CD14-positive monocyte (primary cell): ENCODE measurements at regions not wholly inside any gene's neighbourhood (a gene's known extent, or its start where the extent isn't known, plus 50 kb on each side); places are given as distances from the start of the nearest gene placed in this dataset.

Experiments used
- DNase-seq, 3 donors: peaks; one replicate each; pipeline ENCODE4 v3.0.0-alpha.2; 2011 to 2022
- H2AFZ ChIP-seq: 2 replicates; pipeline ENCODE4 v1.6.0; 2012; ENCODE audit warnings: mild to moderate bottlenecking, low read depth, low read length, inconsistent platforms; ENCODE audit not compliant: insufficient read depth, poor library complexity, severe bottlenecking
- H3K27ac ChIP-seq, 2 donors: 1 replicate in 1 of 2; 2 replicates in 1 of 2; pipeline ENCODE4 v1.5.1; 2012 to 2013; ENCODE audit warnings: low read length in 2 of 2, control low read depth in 1 of 2, inconsistent platforms in 1 of 2, low read depth in 1 of 2, mild to moderate bottlenecking in 1 of 2
- H3K27me3 ChIP-seq, 2 donors: one replicate each; pipeline versions ENCODE4 v1.6.0 to v1.6.1; 2011 to 2013; ENCODE audit warnings: low read length in 2 of 2; ENCODE audit not compliant: control insufficient read depth in 2 of 2, insufficient read depth in 2 of 2
- H3K36me3 ChIP-seq, 2 donors: replicated peaks in 1 of 2; 1 replicate in 1 of 2; 2 replicates in 1 of 2; pipeline versions ENCODE4 v1.5.1 to v1.6.1; 2012 to 2013; ENCODE audit warnings: low read length in 2 of 2, control low read depth in 1 of 2, inconsistent platforms in 1 of 2, mild to moderate bottlenecking in 1 of 2; ENCODE audit not compliant: insufficient read depth in 2 of 2, control insufficient read depth in 1 of 2
- H3K4me1 ChIP-seq, 2 donors: 1 replicate in 1 of 2; 2 replicates in 1 of 2; pipeline versions ENCODE4 v1.5.1 to v1.6.1; 2012 to 2013; ENCODE audit warnings: low read length in 2 of 2, control low read depth in 1 of 2, inconsistent platforms in 1 of 2, mild to moderate bottlenecking in 1 of 2, moderate library complexity in 1 of 2; ENCODE audit not compliant: insufficient read depth in 2 of 2, control insufficient read depth in 1 of 2
- H3K4me2 ChIP-seq: replicated peaks from 2 replicates; pipeline ENCODE3; 2012; ENCODE audit warnings: low read length, moderate library complexity, mild to moderate bottlenecking; ENCODE audit not compliant: poor library complexity, severe bottlenecking; ENCODE audit errors: extremely low read depth
- H3K4me3 ChIP-seq, 3 experiments: fragments of 200-600 bp in 1 of 3; sonication (generic) in 1 of 3; replicated peaks in 1 of 3; 1 replicate in 2 of 3; 2 replicates in 1 of 3; pipeline ENCODE4 v1.5.1; 2011 to 2013; ENCODE audit warnings: low read length in 3 of 3, mild to moderate bottlenecking in 3 of 3, control low read depth in 2 of 3, low read depth in 2 of 3, inconsistent platforms in 1 of 3, moderate library complexity in 1 of 3
- H3K79me2 ChIP-seq: 2 replicates; pipeline ENCODE4 v1.6.0; 2012; ENCODE audit warnings: mild to moderate bottlenecking, control low read depth, inconsistent platforms, low read length, moderate library complexity; ENCODE audit not compliant: insufficient read depth
- H3K9ac ChIP-seq: 2 replicates; pipeline ENCODE4 v1.6.0; 2017; ENCODE audit warnings: low read length, mild to moderate bottlenecking; ENCODE audit not compliant: insufficient read depth, poor library complexity, severe bottlenecking
- H3K9me3 ChIP-seq, 2 donors: replicated peaks in 1 of 2; 1 replicate in 1 of 2; 2 replicates in 1 of 2; pipeline versions ENCODE4 v1.5.1 to v1.6.1; 2012 to 2013; ENCODE audit warnings: low read length in 2 of 2, control low read depth in 1 of 2; ENCODE audit not compliant: control insufficient read depth in 1 of 2, insufficient read depth in 1 of 2
- H4K20me1 ChIP-seq: 2 replicates; pipeline ENCODE4 v1.6.0; 2012; ENCODE audit warnings: mild to moderate bottlenecking, low read length, control low read depth, moderate library complexity; ENCODE audit not compliant: insufficient read depth
- H3K27ac Mint-ChIP-seq, 7 donors: one replicate each; pipeline ENCODE4 v1.8.0; 2020; ENCODE audit warnings: mild to moderate bottlenecking in 7 of 7, mixed read lengths in 7 of 7, moderate library complexity in 6 of 7, inconsistent platforms in 2 of 7
- H3K27me3 Mint-ChIP-seq, 3 donors: one replicate each; pipeline ENCODE4 v1.8.0; 2021 to 2022; ENCODE audit warnings: low read depth in 3 of 3, mild to moderate bottlenecking in 3 of 3, mixed read lengths in 3 of 3, moderate library complexity in 3 of 3, inconsistent platforms in 1 of 3
- H3K36me3 Mint-ChIP-seq, 2 donors: one replicate each; pipeline ENCODE4 v1.8.0; 2020; ENCODE audit warnings: mixed read lengths in 2 of 2, inconsistent platforms in 1 of 2, mild to moderate bottlenecking in 1 of 2
- H3K4me1 Mint-ChIP-seq: one replicate; pipeline ENCODE4 v1.8.0; 2020; ENCODE audit warnings: mild to moderate bottlenecking, mixed read lengths
- H3K4me3 Mint-ChIP-seq, 2 donors: one replicate each; pipeline ENCODE4 v1.8.0; 2020; ENCODE audit warnings: mild to moderate bottlenecking in 2 of 2, mixed read lengths in 2 of 2, moderate library complexity in 1 of 2
- H3K9me3 Mint-ChIP-seq, 7 donors: one replicate each; pipeline ENCODE4 v1.8.0; 2020 to 2022; ENCODE audit warnings: mixed read lengths in 7 of 7, mild to moderate bottlenecking in 6 of 7, moderate library complexity in 6 of 7, inconsistent platforms in 2 of 7
- CTCF ChIP-seq: fragments of 200-600 bp; IDR thresholded peaks from one replicate; pipeline ENCODE4 v1.8.0; 2022; ENCODE audit warnings: antibody characterized with exemption, mild to moderate bottlenecking
- WGBS: methylation state at CpG from one replicate; pipeline ENCODE4 v1.1.5; 2013; ENCODE audit warnings: missing lambda C conversion rate; ENCODE audit not compliant: insufficient coverage; 5-methylcytosine and 5-hydroxymethylcytosine counted together
- intact Hi-C, 2 donors: fragments of 100-400 bp; cut with micrococcal nuclease; formaldehyde crosslinking; loops; one replicate each; pipeline versions ENCODE4 v1.15.0 to v1.15.1; 2023

GRCh38 chr16:55151561-55152305 lies 172.3 kb upstream of the IRX6 start:
- no peaks in the 10 kb centered on the region for H3K36me3 Mint-ChIP-seq
- Histone ChIP-seq H3K9me3 (peaks cover 0 to 2% of the 10 kb centered on the region in 2 donors), H2AFZ (no peak overlapping the region), H3K27ac (no peak overlapping the region), H3K9ac (no peak overlapping the region), H3K79me2 (no peaks in the 10 kb centered on the region), H3K4me3 (no peak overlapping the region), H3K27me3 (peaks cover 0 to 2% of the 10 kb centered on the region in 2 donors), H4K20me1 (no peaks in the 10 kb centered on the region), H3K36me3 (no peaks in the 10 kb centered on the region), H3K4me2 (no peak overlapping the region), H3K4me1 (no peaks in the 10 kb centered on the region)
- WGBS = 100% methylated on average over 1 of the region's 9 CpGs
- peaks cover 0 to 5% (median 3%) of the 10 kb centered on the region in 3 donors for H3K27me3 Mint-ChIP-seq
- DNase-seq = no peak
- no peak overlapping the region for H3K27ac Mint-ChIP-seq
- intact Hi-C loops = no loop called here
- H3K4me1 Mint-ChIP-seq = no peaks in the 10 kb centered on the region
- H3K9me3 Mint-ChIP-seq = peaks cover 0 to 7% (median 1%) of the 10 kb centered on the region in 7 donors
- H3K4me3 Mint-ChIP-seq = no peak overlapping the region
- TF ChIP-seq CTCF = no peak

GRCh38 chr16:55152875-55153390 lies 171.1 kb upstream of the IRX6 start:
- no peaks in the 10 kb centered on the region for H3K79me2 ChIP-seq
- intact Hi-C loops = no loop called here
- peaks cover 0 to 2% of the 10 kb centered on the region in 2 donors for H3K27me3 ChIP-seq
- H3K9me3 ChIP-seq = no peaks in the 10 kb centered on the region
- no peak overlapping the region for H3K9ac ChIP-seq
- no peak for DNase-seq
- WGBS = 100% methylated on average over 1 of the region's 3 CpGs
- Mint-ChIP-seq H3K9me3 (peaks cover 0 to 10% (median 2%) of the 10 kb centered on the region in 7 donors), H3K27me3 (peaks cover 0 to 5% (median 3%) of the 10 kb centered on the region in 3 donors), H3K27ac (no peak overlapping the region), H3K4me3 (no peak overlapping the region), H3K36me3 (no peaks in the 10 kb centered on the region), H3K4me1 (no peaks in the 10 kb centered on the region)
- no peak overlapping the region for H3K27ac ChIP-seq
- H3K36me3 ChIP-seq = no peaks in the 10 kb centered on the region
- H4K20me1 ChIP-seq = no peaks in the 10 kb centered on the region
- no peak overlapping the region for H3K4me3 ChIP-seq
- no peak for TF ChIP-seq CTCF
- H2AFZ ChIP-seq = no peak overlapping the region
- H3K4me2 ChIP-seq = no peak overlapping the region
- no peaks in the 10 kb centered on the region for H3K4me1 ChIP-seq
